ENCODE measurements at regions not wholly inside any gene's neighbourhood (a gene's known extent, or its start where the extent isn't known, plus 50 kb on each side); places are given as distances from the start of the nearest gene placed in this dataset.

GRCh38 chr3:64377942-64378341, 152.7 kb upstream of the PRICKLE2 start:
- H3K9ac ChIP-seq (ENCODE audit: insufficient read depth in 1 of 2, low read depth in 2 of 2, low read length in 2 of 2): no peak overlapping the region
- no peaks in the 10 kb centered on the region for H3K4me1 ChIP-seq (replicated peaks in 1 of 2; ENCODE audit: control insufficient read depth in 2 of 2, insufficient read depth in 2 of 2, low read length in 2 of 2)
- H3K36me3 ChIP-seq (ENCODE audit: control insufficient read depth, insufficient read depth, low read length): no peaks in the 10 kb centered on the region
- TF ChIP-seq ZBTB11 (CRISPR knock-in tag; IDR thresholded peaks at IDR 0.05) (peak in 1 of 3 experiments; percentile 61; a peak in 1 of 6 replicates), SOX6 (IDR thresholded peaks at IDR 0.05) (no peak)
- ChIA-PET POLR2A (no interaction called here), CTCF (ENCODE audit: low intra/inter-chr PET ratio) (no interaction called here)
- no peak overlapping the region for H3K27ac ChIP-seq (ENCODE audit: extremely low read depth, low read depth, low read length)
- H3K79me2 ChIP-seq (ENCODE audit: control insufficient read depth, insufficient read depth, low read length): no peaks in the 10 kb centered on the region
- no peaks in the 10 kb centered on the region for H3K27me3 ChIP-seq (ENCODE audit: control insufficient read depth in 2 of 2, insufficient read depth in 2 of 2, low read length in 2 of 2)
- no peak overlapping the region for H2AFZ ChIP-seq (ENCODE audit: low read depth, low read length)
- ATAC-seq (no peak), DNase-seq (ENCODE audit: extremely low read depth in 1 of 4, low spot score in 3 of 4) (no peak), FAIRE-seq (no peak)
- H4K20me1 ChIP-seq (replicated peaks; ENCODE audit: control insufficient read depth, insufficient read depth, low read length): no peaks in the 10 kb centered on the region
- in situ Hi-C loops (cut with MboI) (no loop called here), intact Hi-C loops (cut with micrococcal nuclease) (no loop called here)
- 0% methylated on average over 3 of the region's 5 CpGs for WGBS (ENCODE audit: insufficient coverage, low coverage, missing lambda C conversion rate)
- H3K9me3 ChIP-seq (replicated peaks; ENCODE audit: control insufficient read depth, insufficient read depth, low read depth, low read length): no peaks in the 10 kb centered on the region
- no TSS peak for BruUV-seq (replicated peaks)
- no peak overlapping the region for H3K4me3 ChIP-seq
- no peak overlapping the region for H3K4me2 ChIP-seq (ENCODE audit: insufficient read depth, low read length)
- H3K9me1 ChIP-seq (ENCODE audit: control insufficient read depth, insufficient read depth, low read length): no peaks in the 10 kb centered on the region

- H3K27me3 ChIP-seq (ENCODE audit: control insufficient read depth in 2 of 2, insufficient read depth in 2 of 2, low read length in 2 of 2): no peaks in the 10 kb centered on the region
- DNase-seq (ENCODE audit: extremely low read depth in 1 of 4, low spot score in 3 of 4): no peak
- no peak overlapping the region for H3K4me3 ChIP-seq
- no TSS peak for BruUV-seq (replicated peaks)
- H3K4me1 ChIP-seq (replicated peaks in 1 of 2; ENCODE audit: control insufficient read depth in 2 of 2, insufficient read depth in 2 of 2, low read length in 2 of 2): no peaks in the 10 kb centered on the region
- in situ Hi-C loops (cut with MboI): no loop called here
- CTCF ChIA-PET (ENCODE audit: low intra/inter-chr PET ratio): no interaction called here
- H3K9me1 ChIP-seq (ENCODE audit: control insufficient read depth, insufficient read depth, low read length): no peaks in the 10 kb centered on the region
- no peak overlapping the region for H3K27ac ChIP-seq (ENCODE audit: extremely low read depth, low read depth, low read length)
- no peak overlapping the region for H3K9ac ChIP-seq (ENCODE audit: insufficient read depth in 1 of 2, low read depth in 2 of 2, low read length in 2 of 2)
- intact Hi-C loops (cut with micrococcal nuclease): no loop called here
- TF ChIP-seq ZBTB11 (CRISPR knock-in tag; IDR thresholded peaks at IDR 0.05) (peak in 1 of 3 experiments; percentile 45; a peak in 1 of 6 replicates), RBM25 (IDR thresholded peaks at IDR 0.05; ENCODE audit: low read depth, low read length, severe bottlenecking) (peak; percentile 55), TBP (optimal IDR thresholded peaks at IDR 0.05; ENCODE audit: low read depth, low read length) (no peak), TEAD1 (CRISPR knock-in tag; IDR thresholded peaks at IDR 0.05) (no peak)
- FAIRE-seq: no peak
- no peaks in the 10 kb centered on the region for H3K79me2 ChIP-seq (ENCODE audit: control insufficient read depth, insufficient read depth, low read length)
- H4K20me1 ChIP-seq (replicated peaks; ENCODE audit: control insufficient read depth, insufficient read depth, low read length): no peaks in the 10 kb centered on the region
- ATAC-seq: no peak
- POLR2A ChIA-PET: interaction anchor here (0.7 kb wide), 1 partner anchor 9 kb away, joined by 3 read pairs; no protein-coding TSS in a partner anchor
- no peak overlapping the region for H2AFZ ChIP-seq (ENCODE audit: low read depth, low read length)
- 0% methylated on average over 1 of the region's 1 CpG for WGBS (ENCODE audit: insufficient coverage, low coverage, missing lambda C conversion rate)
- H3K4me2 ChIP-seq (ENCODE audit: insufficient read depth, low read length): no peak overlapping the region
- H3K9me3 ChIP-seq (replicated peaks; ENCODE audit: control insufficient read depth, insufficient read depth, low read depth, low read length): no peaks in the 10 kb centered on the region
- H3K36me3 ChIP-seq (ENCODE audit: control insufficient read depth, insufficient read depth, low read length): no peaks in the 10 kb centered on the region
These were observed 150.5 kb upstream of the PRICKLE2 start for GRCh38 chr3:64375737-64376136.
